HepG2 (cell line): ENCODE measurements at regions not wholly inside any gene's neighbourhood (a gene's known extent, or its start where the extent isn't known, plus 50 kb on each side); places are given as distances from the start of the nearest gene placed in this dataset.

ENCODE experiments used
- ASH2L ChIP-seq: fragments of 300-600, 200-600 bp; sonication (generic); IDR thresholded peaks from 2 replicates; pipeline ENCODE4 v1.7.0; 2017; ENCODE audit warnings: low read depth, mild to moderate bottlenecking, moderate library complexity, mixed read lengths, low read length; ENCODE audit not compliant: insufficient read length
- ELF4 ChIP-seq: sonication (generic); formaldehyde crosslinking; IDR thresholded peaks from 2 replicates; pipeline ENCODE4 v1.5.0; 2020; ENCODE audit warnings: missing genetic modification reagents, mild to moderate bottlenecking, moderate library complexity, borderline replicate concordance
- EZH2 ChIP-seq: conservative IDR thresholded peaks from 2 replicates; pipeline ENCODE4 v1.6.1; 2012; ENCODE audit warnings: mild to moderate bottlenecking, low read depth, low read length, moderate library complexity
- FOXM1 ChIP-seq: sonication (generic); formaldehyde crosslinking; IDR thresholded peaks from 2 replicates; pipeline ENCODE4 v1.5.0; 2020; ENCODE audit warnings: missing genetic modification reagents
- REST ChIP-seq, 2 experiments: IDR thresholded peaks; 2 replicates each; pipeline ENCODE4 v1.6.1; 2011 to 2012; ENCODE audit warnings: low read length in 2 of 2, borderline replicate concordance in 1 of 2, low read depth in 1 of 2, mild to moderate bottlenecking in 1 of 2, moderate library complexity in 1 of 2
- TP53 ChIP-seq: sonication (generic); formaldehyde crosslinking; conservative IDR thresholded peaks from 2 replicates; pipeline ENCODE4 v1.4.0; 2020; ENCODE audit warnings: missing genetic modification reagents
- TRIM24 ChIP-seq: sonication (generic); formaldehyde crosslinking; IDR thresholded peaks from 2 replicates; pipeline ENCODE4 v1.8.0; 2022; ENCODE audit warnings: mild to moderate bottlenecking, missing genetic modification reagents
- ZBTB38 ChIP-seq: sonication (generic); formaldehyde crosslinking; IDR thresholded peaks from 2 replicates; pipeline ENCODE4 v1.5.1; 2020; ENCODE audit warnings: mild to moderate bottlenecking, missing genetic modification reagents

GRCh38 chr5:39912906-39913305 lies 488.1 kb upstream of the DAB2 start:
- TF ChIP-seq ELF4 (no peak), EZH2 (no peak), ZBTB38 (CRISPR knock-in tag) (no peak), REST (IDR thresholded peaks at IDR 0.05; ENCODE audit: borderline replicate concordance in 1 of 2, low read depth in 1 of 2, low read length in 2 of 2) (no peak), FOXM1 (no peak), TP53 (CRISPR knock-in tag) (no peak), ASH2L (no peak), TRIM24 (CRISPR knock-in tag) (no peak)
